ENCODE measurements at regions not wholly inside any gene's neighbourhood (a gene's known extent, or its start where the extent isn't known, plus 50 kb on each side); places are given as distances from the start of the nearest gene placed in this dataset.
"Not testable (repeated sequence)": the region's sequence is repeated elsewhere in the genome, so short reads cannot be mapped to it uniquely, and the experiment has no call there.

DNA sequence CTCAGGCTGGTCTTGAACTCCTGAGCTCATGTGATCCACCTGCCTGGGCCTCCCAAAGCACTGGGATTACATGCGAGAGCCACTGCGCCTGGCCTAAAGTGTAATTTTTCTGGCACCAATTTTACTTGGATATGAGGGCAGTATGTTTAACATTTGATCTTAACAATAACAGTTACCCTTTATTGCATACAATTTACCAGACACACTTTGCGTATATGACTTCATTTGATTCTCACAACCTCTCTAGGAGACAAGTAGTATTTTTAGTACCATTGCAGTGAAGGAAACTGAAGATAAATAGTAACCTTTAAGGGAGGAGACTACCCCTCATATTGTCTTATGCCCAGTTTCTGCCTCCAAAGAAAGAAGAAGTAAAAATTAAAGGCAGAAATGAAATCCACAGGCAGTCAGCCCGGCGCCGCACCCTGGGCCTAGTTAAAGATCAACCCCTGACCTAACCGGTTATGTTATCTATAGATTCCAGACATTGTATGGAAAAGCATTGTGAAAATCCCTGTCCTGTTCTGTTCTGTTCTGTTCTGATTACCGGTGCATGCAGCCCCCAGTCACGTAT lies 54.0 kb downstream of the CYP26A1 start:
- not testable (repeated sequence) for FAIRE-seq; H3K4me3 ChIP-seq (ENCODE audit: low read depth, low read length); DNase-seq (ENCODE audit: low read depth); H3K27me3 ChIP-seq (ENCODE audit: control insufficient read depth, insufficient read depth, low read length); H3K36me3 ChIP-seq (ENCODE audit: control insufficient read depth, insufficient read depth, low read length)

DNA sequence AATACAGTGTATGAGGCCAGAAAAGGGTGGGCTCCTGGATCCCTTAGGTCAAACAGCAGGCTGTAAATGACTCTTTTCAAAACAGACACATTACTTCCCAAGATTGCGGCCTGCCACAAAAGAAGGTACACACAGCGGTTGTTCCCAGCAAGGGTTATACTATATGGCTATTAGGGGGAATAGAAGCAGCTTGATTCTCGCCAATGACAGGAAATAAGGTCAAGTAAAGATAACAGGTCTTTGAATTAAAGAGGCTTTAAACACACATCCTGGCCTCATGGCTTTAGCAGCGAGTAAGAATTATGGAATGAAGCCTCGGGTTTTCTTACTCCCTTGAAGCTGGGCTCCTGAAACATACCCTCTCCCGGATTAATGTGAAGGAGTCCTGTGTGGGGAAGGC lies 58.3 kb downstream of the CYP26A1 start:
- DNase-seq (ENCODE audit: low read depth) (no peak), FAIRE-seq (no peak)
- H3K27me3 ChIP-seq (ENCODE audit: control insufficient read depth, insufficient read depth, low read length), result no peaks in the 10 kb centered on the region
- H3K36me3 ChIP-seq (ENCODE audit: control insufficient read depth, insufficient read depth, low read length), result no peaks in the 10 kb centered on the region
- TF ChIP-seq, protein P1, sequence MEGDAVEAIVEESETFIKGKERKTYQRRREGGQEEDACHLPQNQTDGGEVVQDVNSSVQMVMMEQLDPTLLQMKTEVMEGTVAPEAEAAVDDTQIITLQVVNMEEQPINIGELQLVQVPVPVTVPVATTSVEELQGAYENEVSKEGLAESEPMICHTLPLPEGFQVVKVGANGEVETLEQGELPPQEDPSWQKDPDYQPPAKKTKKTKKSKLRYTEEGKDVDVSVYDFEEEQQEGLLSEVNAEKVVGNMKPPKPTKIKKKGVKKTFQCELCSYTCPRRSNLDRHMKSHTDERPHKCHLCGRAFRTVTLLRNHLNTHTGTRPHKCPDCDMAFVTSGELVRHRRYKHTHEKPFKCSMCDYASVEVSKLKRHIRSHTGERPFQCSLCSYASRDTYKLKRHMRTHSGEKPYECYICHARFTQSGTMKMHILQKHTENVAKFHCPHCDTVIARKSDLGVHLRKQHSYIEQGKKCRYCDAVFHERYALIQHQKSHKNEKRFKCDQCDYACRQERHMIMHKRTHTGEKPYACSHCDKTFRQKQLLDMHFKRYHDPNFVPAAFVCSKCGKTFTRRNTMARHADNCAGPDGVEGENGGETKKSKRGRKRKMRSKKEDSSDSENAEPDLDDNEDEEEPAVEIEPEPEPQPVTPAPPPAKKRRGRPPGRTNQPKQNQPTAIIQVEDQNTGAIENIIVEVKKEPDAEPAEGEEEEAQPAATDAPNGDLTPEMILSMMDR (IDR thresholded peaks at IDR 0.05; ENCODE audit: insufficient read depth, low read length, severe bottlenecking), result no peak
- no peak overlapping the region for H3K4me3 ChIP-seq (ENCODE audit: low read depth, low read length)

DNA sequence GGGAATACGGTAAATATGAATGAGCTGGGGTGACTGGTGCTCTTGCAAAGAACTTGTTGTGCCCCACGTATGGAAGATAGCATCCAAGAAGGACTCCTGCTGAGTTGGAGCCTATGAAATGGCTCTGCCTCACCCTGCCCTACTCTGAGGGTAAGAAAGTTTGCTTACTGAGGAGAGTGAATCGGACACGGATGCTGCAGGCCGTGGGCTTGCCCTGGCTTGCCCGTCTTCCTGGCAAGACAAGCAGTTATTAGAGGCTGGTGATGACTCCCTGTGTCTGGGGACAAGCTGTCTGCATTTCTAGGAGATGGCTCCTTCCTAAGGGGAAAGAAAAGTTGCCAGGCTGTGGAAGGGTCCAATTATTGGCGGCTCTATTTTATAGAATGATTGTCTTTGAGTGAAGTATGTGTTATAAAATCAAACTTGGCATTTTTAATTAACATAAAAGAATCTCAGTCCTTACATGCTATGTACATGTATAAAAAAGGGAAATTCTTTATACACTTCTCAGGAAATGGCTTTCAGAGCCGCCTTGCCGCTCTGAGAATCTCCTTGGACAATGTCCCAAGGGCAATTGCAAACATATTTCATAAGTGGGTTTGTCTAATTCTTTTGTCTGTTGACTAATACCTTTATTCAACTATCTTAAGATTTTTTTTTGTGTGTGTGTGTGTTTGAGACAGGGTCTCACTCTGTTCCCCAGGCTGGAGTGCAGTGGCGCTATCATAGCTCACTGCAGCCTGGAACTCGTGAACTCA lies 64.6 kb downstream of the CYP26A1 start:
- FAIRE-seq (peak; percentile 36), DNase-seq (ENCODE audit: low read depth) (peak; percentile 95)
- TF ChIP-seq, protein P1 (IDR thresholded peaks at IDR 0.05; ENCODE audit: insufficient read depth, low read length, severe bottlenecking), result no peak
- Histone ChIP-seq H3K36me3 (ENCODE audit: control insufficient read depth, insufficient read depth, low read length) (no peaks in the 10 kb centered on the region), H3K4me3 (ENCODE audit: low read depth, low read length) (no peak overlapping the region), H3K27me3 (ENCODE audit: control insufficient read depth, insufficient read depth, low read length) (no peaks in the 10 kb centered on the region)

DNA sequence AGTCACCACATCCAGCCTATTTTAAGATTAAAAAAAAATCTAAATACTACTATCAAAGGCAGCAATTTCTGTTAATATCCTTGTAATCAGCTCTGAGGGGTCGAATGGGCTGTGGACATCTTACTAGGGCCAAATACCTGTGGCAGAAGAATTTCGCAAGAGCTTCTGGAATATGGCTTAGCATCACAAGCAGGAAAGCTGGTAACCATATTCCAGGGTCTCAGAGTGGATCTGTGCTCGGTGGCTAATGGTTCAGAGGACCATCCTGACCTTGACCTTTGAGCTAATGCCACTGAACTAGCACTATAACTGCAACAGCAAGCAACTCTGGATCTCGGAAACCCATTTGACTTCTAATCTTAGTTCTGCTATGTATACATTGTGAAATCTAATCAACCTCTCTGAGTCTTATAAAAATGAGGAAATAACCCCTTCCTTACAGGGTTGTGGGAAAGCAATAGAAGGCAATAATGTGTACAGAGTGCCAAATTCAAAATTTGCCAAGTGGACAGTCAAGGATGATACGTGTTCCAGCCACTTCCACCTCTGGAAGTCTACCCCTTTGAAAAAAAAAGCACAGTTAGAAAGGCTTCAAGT lies 65.5 kb downstream of the CYP26A1 start:
- H3K27me3 ChIP-seq (ENCODE audit: control insufficient read depth, insufficient read depth, low read length), result no peaks in the 10 kb centered on the region
- no peaks in the 10 kb centered on the region for H3K36me3 ChIP-seq (ENCODE audit: control insufficient read depth, insufficient read depth, low read length)
- FAIRE-seq (no peak), DNase-seq (ENCODE audit: low read depth) (no peak)
- TF ChIP-seq, protein P1 (IDR thresholded peaks at IDR 0.05; ENCODE audit: insufficient read depth, low read length, severe bottlenecking), result no peak
- H3K4me3 ChIP-seq (ENCODE audit: low read depth, low read length), result no peak overlapping the region

DNA sequence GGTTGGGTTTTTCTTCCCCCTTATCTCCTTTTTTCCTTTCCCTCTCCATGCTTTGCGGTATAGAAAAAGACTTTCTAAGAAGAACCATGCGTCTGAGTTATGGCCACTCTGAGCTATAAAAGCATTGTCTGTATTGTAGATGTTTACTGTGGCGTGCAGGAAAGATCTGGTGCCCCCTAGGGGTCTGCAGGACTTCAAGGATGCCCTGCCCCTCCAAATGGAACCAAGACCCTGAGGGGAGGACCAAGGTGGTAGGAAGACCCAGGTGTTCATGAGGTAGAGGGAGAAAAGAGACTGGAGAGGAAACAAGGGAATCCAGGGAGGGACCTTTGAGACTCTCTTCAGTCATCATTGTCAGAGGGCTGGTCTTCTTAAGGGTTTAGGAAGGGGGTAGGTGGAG lies 68.8 kb downstream of the CYP26A1 start:
- Histone ChIP-seq H3K36me3 (ENCODE audit: control insufficient read depth, insufficient read depth, low read length) (no peaks in the 10 kb centered on the region), H3K4me3 (ENCODE audit: low read depth, low read length) (no peak overlapping the region), H3K27me3 (ENCODE audit: control insufficient read depth, insufficient read depth, low read length) (no peaks in the 10 kb centered on the region)
- FAIRE-seq (no peak), DNase-seq (ENCODE audit: low read depth) (no peak)
- TF ChIP-seq, protein P1 (IDR thresholded peaks at IDR 0.05; ENCODE audit: insufficient read depth, low read length, severe bottlenecking), result no peak

DNA sequence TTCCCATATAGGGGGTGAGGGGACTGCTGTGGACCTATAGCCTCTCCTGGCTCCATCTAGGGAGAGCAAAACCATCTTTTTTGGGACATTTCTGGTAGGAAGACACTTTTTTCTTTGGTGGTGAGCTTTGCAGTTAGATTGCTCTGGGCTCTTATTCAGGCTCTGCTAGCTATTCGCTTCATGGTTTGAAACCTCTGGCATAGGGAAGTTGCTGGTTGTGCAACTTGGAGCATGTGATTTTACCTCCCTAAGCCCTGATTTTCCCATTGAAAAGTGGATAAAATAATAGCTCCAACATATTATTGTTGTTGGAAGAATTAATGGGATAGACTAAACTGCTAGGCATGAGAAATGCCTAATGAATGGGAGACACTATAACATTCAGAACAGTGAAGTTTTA lies 69.6 kb downstream of the CYP26A1 start:
- no peak for DNase-seq (ENCODE audit: low read depth)
- H3K36me3 ChIP-seq (ENCODE audit: control insufficient read depth, insufficient read depth, low read length), result no peaks in the 10 kb centered on the region
- FAIRE-seq, result no peak
- TF ChIP-seq, protein P1 (IDR thresholded peaks at IDR 0.05; ENCODE audit: insufficient read depth, low read length, severe bottlenecking), result no peak
- no peaks in the 10 kb centered on the region for H3K27me3 ChIP-seq (ENCODE audit: control insufficient read depth, insufficient read depth, low read length)
- no peak overlapping the region for H3K4me3 ChIP-seq (ENCODE audit: low read depth, low read length)

Measured in bronchial epithelial cell (primary cell).